ENCODE measurements at regions not wholly inside any gene's neighbourhood (a gene's known extent, or its start where the extent isn't known, plus 50 kb on each side); places are given as distances from the start of the nearest gene placed in this dataset.

- no TSS peak for BruUV-seq (replicated peaks)
- Histone ChIP-seq H3K4me3 (replicated peaks in 1 of 3; ENCODE audit: insufficient read depth in 1 of 3, low read depth in 1 of 3, low read length in 3 of 3) (no peak overlapping the region), H3K4me2 (ENCODE audit: insufficient read depth, low read length) (peak overlapping the region; percentile 19), H3K36me3 (ENCODE audit: control insufficient read depth in 2 of 2, extremely low read depth in 1 of 2, insufficient read depth in 2 of 2, low read length in 2 of 2) (no peaks in the 10 kb centered on the region), H3K79me2 (ENCODE audit: control insufficient read depth, insufficient read depth, low read length) (no peaks in the 10 kb centered on the region), H3K9ac (replicated peaks; ENCODE audit: extremely low read depth, insufficient read depth, low read length) (no peak overlapping the region), H3K27ac (ENCODE audit: insufficient read depth, low read depth, low read length) (no peak overlapping the region), H4K20me1 (replicated peaks; ENCODE audit: control insufficient read depth, extremely low read depth, insufficient read depth, low read length) (no peaks in the 10 kb centered on the region), H3K9me1 (replicated peaks; ENCODE audit: control insufficient read depth, extremely low read depth, insufficient read depth, low read length) (no peaks in the 10 kb centered on the region), H2AFZ (ENCODE audit: low read depth, low read length) (peak overlapping the region; percentile 94), H3K27me3 (ENCODE audit: control insufficient read depth in 2 of 2, insufficient read depth in 2 of 2, low read length in 2 of 2) (no peaks in the 10 kb centered on the region), H3K4me1 (ENCODE audit: control insufficient read depth, extremely low read depth, insufficient read depth, low read length) (no peaks in the 10 kb centered on the region), H3K9me3 (replicated peaks; ENCODE audit: control insufficient read depth, insufficient read depth, low read length) (no peaks in the 10 kb centered on the region)
- DNase-seq (ENCODE audit: low read depth, low spot score) (no peak), FAIRE-seq (peak; percentile 79)
- POLR2A ChIA-PET = no interaction called here
- intact Hi-C loops (cut with micrococcal nuclease) = loop anchor here (1.0 kb wide), 1 partner anchor 261 kb away; no protein-coding TSS in a partner anchor
- no peak for TF ChIP-seq POLR2A (IDR thresholded peaks at IDR 0.05; ENCODE audit: low read depth, low read length)
- TF ChIP-seq, protein P1, sequence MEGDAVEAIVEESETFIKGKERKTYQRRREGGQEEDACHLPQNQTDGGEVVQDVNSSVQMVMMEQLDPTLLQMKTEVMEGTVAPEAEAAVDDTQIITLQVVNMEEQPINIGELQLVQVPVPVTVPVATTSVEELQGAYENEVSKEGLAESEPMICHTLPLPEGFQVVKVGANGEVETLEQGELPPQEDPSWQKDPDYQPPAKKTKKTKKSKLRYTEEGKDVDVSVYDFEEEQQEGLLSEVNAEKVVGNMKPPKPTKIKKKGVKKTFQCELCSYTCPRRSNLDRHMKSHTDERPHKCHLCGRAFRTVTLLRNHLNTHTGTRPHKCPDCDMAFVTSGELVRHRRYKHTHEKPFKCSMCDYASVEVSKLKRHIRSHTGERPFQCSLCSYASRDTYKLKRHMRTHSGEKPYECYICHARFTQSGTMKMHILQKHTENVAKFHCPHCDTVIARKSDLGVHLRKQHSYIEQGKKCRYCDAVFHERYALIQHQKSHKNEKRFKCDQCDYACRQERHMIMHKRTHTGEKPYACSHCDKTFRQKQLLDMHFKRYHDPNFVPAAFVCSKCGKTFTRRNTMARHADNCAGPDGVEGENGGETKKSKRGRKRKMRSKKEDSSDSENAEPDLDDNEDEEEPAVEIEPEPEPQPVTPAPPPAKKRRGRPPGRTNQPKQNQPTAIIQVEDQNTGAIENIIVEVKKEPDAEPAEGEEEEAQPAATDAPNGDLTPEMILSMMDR (IDR thresholded peaks at IDR 0.05; ENCODE audit: extremely low read depth in 1 of 2, insufficient read depth in 1 of 2, low read depth in 1 of 2, low read length in 2 of 2) = peak; percentile 56 to 68
- TF ChIP-seq POLR2AphosphoS5 (IDR thresholded peaks at IDR 0.05; ENCODE audit: insufficient read depth, low read depth, low read length) = no peak
- CTCF ChIA-PET = interaction anchor here (0.7 to 2.0 kb wide), 32 partner anchors 8 to 414 kb away, joined by 3 to 33 read pairs (median 5); partner anchors contain the start of gene MMRN1
- dilution Hi-C loops (cut with MboI; ENCODE audit: extremely low pct_ligation_motif_present, low sequenced_read_pairs) = no loop called here
Measured at GRCh38 chr4:89640620-89641366, 196.2 kb downstream of the SNCA start.

- no peaks in the 10 kb centered on the region for H3K9me3 ChIP-seq (replicated peaks; ENCODE audit: control insufficient read depth, insufficient read depth, low read length)
- ChIA-PET POLR2A (no interaction called here), CTCF (no interaction called here)
- H4K20me1 ChIP-seq (replicated peaks; ENCODE audit: control insufficient read depth, extremely low read depth, insufficient read depth, low read length) = no peaks in the 10 kb centered on the region
- H3K27ac ChIP-seq (ENCODE audit: insufficient read depth, low read depth, low read length) = no peak overlapping the region
- no peak overlapping the region for H3K4me2 ChIP-seq (ENCODE audit: insufficient read depth, low read length)
- no TSS peak for BruUV-seq (replicated peaks)
- no peaks in the 10 kb centered on the region for H3K36me3 ChIP-seq (ENCODE audit: control insufficient read depth in 2 of 2, extremely low read depth in 1 of 2, insufficient read depth in 2 of 2, low read length in 2 of 2)
- H3K27me3 ChIP-seq (ENCODE audit: control insufficient read depth in 2 of 2, insufficient read depth in 2 of 2, low read length in 2 of 2) = no peaks in the 10 kb centered on the region
- TF ChIP-seq, protein P2, sequence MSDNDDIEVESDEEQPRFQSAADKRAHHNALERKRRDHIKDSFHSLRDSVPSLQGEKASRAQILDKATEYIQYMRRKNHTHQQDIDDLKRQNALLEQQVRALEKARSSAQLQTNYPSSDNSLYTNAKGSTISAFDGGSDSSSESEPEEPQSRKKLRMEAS (IDR thresholded peaks at IDR 0.05; ENCODE audit: insufficient read depth, insufficient read length) = no peak
- TF ChIP-seq POLR2AphosphoS5 (IDR thresholded peaks at IDR 0.05; ENCODE audit: insufficient read depth, low read depth, low read length) (no peak), EZH2 (IDR thresholded peaks at IDR 0.05; ENCODE audit: borderline replicate concordance, low read depth, low read length, severe bottlenecking) (no peak), GATA2 (IDR thresholded peaks at IDR 0.05; ENCODE audit: insufficient read depth, insufficient read length, low read depth, low read length) (no peak), JUN (IDR thresholded peaks at IDR 0.05; ENCODE audit: borderline replicate concordance, insufficient read depth, insufficient read length, low read depth) (no peak), POLR2A (IDR thresholded peaks at IDR 0.05; ENCODE audit: low read depth, low read length) (no peak), MYC (IDR thresholded peaks at IDR 0.05; ENCODE audit: low read depth, low read length) (no peak), FOS (IDR thresholded peaks at IDR 0.05; ENCODE audit: borderline replicate concordance, insufficient read depth, low read length) (no peak)
- TF ChIP-seq, protein P1 (IDR thresholded peaks at IDR 0.05; ENCODE audit: extremely low read depth in 1 of 2, insufficient read depth in 1 of 2, low read depth in 1 of 2, low read length in 2 of 2) = no peak
- no peak overlapping the region for H3K9ac ChIP-seq (replicated peaks; ENCODE audit: extremely low read depth, insufficient read depth, low read length)
- no peaks in the 10 kb centered on the region for H3K9me1 ChIP-seq (replicated peaks; ENCODE audit: control insufficient read depth, extremely low read depth, insufficient read depth, low read length)
- no peaks in the 10 kb centered on the region for H3K4me1 ChIP-seq (ENCODE audit: control insufficient read depth, extremely low read depth, insufficient read depth, low read length)
- intact Hi-C loops (cut with micrococcal nuclease) (no loop called here), dilution Hi-C loops (cut with MboI; ENCODE audit: extremely low pct_ligation_motif_present, low sequenced_read_pairs) (no loop called here)
- H2AFZ ChIP-seq (ENCODE audit: low read depth, low read length) = no peak overlapping the region
- DNase-seq (ENCODE audit: low read depth, low spot score) = no peak
- no peak overlapping the region for H3K4me3 ChIP-seq (replicated peaks in 1 of 3; ENCODE audit: insufficient read depth in 1 of 3, low read depth in 1 of 3, low read length in 3 of 3)
- no peak for FAIRE-seq
- H3K79me2 ChIP-seq (ENCODE audit: control insufficient read depth, insufficient read depth, low read length) = no peaks in the 10 kb centered on the region
Measured at GRCh38 chr4:89639395-89639794, 197.6 kb downstream of the SNCA start.
